ENCODE measurements at regions not wholly inside any gene's neighbourhood (a gene's known extent, or its start where the extent isn't known, plus 50 kb on each side); places are given as distances from the start of the nearest gene placed in this dataset.

DNA sequence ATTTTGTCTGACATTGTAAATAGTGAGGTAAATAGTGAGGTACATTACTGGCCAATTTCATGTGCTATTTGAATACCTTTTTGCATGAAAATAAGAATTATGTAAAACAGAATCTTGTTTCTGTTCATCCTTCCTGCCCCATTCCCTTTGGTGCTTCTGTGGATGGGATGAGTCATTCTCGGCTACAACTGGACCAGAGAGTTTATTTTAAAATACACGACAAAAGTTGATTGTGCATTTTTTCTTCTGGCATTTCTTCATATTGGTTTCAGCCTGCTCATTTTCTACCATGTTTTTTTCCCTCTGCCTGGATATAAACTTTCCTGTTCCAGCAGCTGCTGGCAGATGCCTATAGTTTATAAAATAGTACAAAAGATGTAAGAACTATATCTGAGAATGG, 107.5 kb downstream of the CYSLTR2 start:
- DNase-seq, result no peak

DNA sequence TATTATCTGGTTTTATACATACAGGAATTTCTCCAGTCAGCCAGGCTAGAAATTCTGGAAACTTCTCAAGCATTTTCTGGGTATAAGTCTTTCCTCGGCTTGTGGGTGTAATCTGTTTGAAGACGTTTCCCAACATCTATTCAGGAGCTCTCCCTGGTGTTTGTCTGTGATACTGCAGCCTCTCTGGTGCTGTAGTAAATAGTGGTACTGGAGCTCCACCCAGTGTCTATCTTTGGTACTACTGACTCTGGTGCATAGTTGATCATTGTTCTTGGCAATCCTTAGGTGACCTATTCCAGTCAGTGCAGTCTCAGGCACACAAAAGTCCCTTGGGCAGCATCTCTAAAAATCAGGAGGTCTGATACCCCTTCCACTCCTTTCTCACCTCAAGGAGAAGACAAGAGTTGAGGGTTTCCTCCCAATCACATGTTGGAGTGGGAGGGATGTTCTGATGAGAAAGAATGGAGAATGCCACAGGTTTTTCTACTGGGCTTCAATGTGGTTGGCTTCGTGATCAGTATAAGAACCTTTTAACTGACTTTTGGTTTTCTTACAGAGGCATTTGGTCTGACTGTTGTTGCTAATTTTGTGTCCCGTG, 115.5 kb downstream of the CYSLTR2 start:
- peak; percentile 20 for DNase-seq

DNA sequence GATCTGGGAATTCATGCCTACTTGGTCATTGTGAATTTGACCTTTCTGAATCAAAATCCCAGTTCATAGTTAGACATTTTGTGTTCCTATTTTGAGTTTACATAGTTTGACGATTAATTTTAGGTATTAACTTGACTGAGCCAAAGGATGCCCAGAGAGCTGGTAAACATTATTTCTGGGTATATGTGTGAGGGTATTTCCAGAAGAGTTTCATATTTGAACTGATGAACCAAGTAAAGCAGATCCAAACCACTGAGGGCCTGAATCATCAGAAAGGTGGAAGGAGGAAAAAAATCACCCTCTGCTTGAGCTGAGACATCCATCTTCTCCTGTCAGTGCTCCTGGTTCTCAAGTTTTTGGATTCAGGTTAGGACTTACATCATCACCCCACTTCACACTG, 116.6 kb downstream of the CYSLTR2 start:
- DNase-seq, result no peak

DNA sequence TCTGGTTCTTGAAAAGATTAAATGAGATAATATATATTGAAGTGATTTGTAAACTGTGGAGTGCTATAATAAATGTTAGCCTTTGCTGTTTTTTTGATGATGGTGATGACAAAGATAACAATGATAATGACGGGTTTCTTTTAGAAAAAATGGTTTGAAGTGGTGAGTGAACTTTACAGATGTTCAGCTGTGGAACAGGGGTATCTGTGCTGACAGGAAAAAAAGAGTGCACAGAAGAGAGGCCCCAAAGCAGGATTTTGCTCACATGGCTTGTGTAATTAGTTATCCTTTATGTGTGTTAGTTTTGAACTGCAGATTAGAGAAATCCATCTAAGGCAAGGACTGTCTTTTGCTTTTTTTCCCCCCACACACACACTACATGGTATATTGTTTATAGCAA, 119.2 kb downstream of the CYSLTR2 start:
- no peak for DNase-seq

DNA sequence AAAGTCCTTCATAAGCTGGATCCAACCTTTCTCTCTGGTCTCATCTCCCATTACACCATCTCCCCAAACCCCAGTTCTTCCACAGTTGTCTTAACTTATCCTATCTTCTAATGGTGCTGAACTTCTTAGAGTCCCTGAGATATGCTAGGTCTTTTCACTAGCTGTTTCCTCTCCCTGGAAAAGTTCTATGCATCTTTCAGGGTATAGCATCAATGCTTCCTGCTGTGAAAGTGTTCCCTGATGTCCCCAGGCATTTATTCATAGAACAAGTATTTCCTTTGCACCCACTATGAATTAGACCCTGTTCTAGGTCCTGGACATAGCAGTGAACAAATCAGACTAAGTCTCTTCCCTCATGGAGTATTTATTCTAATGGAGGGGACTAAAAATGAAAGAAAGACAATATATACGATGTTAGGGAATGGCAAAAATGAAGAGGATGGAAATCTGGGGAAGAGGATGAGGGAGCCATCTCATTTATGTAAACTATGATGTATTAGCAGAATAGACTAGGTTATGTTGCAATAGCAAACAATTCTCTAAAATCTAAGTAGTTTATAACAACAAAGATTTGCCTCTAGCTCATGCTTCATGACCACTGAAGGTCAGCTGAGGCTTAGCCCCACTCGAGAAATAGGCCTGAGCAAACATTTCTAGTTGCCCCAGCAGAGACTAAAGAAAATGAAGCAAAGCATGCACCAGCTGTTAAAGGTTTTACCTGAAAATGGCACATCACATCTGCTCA, 120.0 kb downstream of the CYSLTR2 start:
- no peak for DNase-seq

DNA sequence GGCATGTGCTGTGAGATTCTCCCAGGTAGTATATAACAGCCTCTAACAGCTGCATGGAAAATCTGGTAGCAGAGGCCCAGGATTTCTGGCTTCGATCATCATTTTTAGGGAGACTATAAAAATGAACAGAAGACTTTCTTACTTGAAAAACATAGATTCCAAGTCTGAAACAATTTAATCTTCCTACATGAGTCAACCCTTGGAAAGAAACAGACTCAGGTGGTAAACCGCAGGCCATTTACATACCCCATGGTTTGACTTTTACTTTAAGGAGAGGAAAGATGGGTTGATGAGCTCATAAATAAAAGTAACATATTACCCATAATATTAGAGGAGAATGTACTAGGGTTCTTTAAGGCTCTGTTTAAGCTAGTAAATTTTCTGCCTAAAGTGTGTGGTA, 121.6 kb downstream of the CYSLTR2 start:
- DNase-seq, result no peak

DNA sequence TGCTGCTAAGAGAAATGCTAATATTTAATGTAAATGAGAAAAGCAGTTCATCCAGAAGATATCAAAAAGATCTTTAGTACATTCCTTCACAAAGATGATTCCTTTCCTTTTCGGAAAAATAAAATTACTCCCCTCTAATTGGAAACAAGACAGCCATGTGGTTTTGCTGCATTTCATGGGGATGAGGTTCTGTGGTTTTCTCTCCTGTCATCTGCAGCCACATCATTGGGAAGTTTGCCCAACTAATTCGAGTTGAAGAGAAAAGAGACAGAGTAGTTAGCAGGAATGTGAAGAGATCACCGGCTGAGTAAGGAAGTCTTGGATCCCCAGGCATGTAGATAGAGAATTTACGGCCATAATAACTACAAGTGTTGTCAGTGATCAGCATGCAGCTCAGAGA, 122.1 kb downstream of the CYSLTR2 start:
- DNase-seq, result no peak

DNA sequence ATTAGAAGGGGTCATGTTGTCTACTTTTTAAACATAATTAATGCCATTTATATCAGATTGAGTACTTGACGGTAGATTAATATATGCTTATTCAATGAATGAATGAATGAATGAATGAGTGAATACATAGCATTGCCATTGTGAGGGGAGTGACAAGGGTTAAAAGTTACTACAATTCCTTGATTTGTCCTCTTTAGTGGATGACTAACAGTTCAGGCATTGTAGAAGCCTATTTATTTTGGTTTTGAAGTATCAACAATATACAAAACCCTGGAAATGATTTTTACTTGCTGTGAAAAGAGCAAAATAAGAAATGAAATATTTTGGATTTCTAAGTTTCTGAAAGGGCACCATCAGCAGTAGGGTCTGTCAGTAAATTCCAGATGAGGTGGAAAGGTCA, 122.7 kb downstream of the CYSLTR2 start:
- DNase-seq, result no peak

DNA sequence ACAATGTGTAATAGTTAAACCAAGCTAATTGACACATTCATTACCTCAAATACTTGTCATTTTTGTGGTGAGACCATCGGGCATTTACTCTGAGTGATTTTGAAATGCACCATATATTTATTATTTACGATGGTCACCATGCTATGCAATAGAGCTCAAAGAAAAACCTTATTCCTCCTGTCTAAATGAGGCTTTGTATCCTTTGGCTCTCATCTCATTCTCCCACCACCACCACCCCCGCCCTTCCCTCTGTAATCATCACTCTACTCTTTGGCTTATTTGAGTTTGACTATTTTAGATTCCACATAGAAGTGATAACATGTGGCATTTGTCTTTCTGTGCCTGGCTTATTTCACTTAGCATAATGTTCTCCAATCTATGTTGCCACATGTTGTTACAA, 124.9 kb downstream of the CYSLTR2 start:
- DNase-seq, result no peak

DNA sequence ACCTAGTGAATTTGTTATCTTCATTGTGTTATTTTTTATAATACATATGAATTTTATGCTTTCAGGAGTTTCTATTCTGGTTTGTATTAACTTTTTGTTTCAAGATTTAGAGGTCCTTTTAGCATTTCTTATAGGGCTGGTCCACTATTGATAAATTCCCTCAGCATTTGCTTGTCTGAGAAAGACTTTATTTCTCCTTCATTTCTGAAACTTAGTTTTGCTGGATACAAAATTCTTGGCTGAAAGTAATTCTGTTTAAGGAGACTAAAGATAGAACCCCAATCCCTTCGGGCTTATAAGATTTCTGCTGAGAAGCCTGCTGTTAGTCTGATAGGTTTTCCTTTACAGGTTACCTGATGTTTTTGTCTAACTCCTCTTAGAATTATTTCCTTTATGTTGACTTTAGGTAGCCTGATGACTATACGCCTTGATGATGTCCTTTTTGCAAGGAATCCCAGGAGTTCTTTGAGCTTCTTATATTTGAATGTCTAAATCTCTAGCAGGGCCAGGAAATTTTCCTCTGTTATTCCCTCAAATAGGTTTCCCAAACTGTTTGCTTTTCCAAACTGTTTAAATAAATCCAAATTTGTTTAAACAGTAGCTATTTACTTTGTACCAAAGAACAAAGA, 127.1 kb downstream of the CYSLTR2 start:
- DNase-seq, result no peak

DNA sequence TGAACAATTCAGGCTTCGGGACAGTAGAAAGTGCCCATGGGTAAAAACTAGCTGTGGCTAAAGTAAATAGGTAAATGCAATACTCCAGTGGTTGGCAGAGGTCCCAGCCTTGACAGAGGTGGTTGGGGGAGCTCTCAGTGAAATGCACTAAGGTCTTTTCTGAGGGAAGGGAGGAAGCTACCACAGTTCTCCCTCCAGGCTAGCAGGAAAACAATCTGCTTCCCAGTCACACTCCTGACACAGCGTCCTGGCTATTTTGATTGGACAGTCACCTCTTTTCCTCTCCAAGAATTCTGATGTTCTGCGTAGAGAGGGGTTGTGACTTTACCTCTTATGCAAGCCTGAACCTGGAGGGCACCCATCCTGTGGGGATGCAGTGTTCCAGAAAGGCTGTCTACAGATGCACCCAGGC, 128.7 kb downstream of the CYSLTR2 start:
- DNase-seq, result no peak

DNA sequence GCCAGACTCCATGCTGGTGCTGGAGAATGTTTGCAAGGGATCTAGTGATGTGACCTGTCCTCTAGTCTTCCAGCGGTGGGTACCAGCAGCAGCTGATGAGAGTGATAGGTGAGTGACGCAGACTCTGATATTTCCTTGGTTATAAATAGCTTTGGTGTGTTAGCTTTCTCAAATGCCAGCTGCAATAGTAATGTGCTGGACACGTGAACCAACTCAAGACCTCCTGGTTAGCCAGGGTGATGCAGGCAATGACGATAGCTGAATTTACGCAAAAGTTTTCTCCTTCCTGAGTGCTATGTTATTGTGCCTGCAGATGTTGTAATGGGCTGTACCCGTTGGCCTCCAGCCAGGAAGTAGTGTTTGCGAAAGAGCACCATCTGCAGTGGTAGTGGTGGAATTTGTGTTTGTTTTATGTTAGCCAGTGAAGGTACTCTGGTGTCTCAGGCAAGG, 129.5 kb downstream of the CYSLTR2 start:
- no peak for DNase-seq

DNA sequence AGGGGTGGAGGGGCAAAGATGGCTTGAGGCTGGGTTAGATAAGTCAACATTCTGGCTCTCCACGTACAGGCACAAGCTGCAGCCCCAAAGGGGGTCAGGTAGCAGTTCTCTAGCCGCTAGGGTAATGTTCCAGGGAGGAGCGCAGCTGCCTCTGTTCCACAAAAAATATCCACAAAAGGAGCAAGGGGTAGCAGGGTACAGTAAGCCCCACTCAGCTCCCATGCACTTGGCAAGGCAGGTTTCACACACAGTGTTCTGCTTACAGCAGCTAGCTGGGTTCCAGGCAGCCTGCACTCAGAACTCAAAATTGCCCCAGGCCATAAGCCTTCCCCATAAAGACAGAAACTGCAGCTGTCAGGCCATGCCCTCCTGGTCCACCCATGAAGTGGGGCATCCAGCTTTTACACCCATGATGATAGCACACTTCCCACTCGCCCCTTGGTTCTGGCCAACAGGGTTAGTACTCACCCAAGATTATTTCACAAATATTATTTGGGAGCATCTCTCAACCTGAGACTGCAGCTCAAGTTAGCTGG, 130.0 kb downstream of the CYSLTR2 start:
- no peak for DNase-seq

DNA sequence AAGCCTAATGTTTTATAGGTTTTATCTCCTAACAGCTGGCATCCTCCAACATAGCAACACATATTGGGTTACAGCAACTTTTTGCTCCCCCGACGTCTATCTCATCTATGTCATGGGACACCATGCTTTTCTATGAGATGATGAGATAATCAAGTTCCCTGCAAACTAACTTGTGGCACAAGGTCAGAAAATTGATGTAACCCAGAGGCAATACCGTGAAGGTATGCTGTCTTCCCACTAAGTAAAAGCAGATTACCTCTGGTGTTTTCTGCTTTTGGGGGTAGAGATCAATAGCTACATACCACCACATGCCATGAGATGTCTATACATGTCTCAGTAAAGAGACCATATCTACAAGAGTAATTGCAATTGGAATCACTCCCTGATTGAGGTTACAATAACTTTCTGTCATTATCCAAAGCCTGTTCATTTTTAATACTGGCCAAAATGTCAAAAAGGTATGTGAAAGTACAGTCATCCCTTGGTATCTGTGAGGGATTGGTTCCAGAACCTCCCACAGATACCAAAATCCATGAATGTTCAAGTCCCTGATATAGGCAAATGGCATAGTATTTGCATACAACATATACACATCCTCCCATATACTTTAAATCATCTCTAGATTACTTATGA, 131.3 kb downstream of the CYSLTR2 start:
- no peak for DNase-seq

DNA sequence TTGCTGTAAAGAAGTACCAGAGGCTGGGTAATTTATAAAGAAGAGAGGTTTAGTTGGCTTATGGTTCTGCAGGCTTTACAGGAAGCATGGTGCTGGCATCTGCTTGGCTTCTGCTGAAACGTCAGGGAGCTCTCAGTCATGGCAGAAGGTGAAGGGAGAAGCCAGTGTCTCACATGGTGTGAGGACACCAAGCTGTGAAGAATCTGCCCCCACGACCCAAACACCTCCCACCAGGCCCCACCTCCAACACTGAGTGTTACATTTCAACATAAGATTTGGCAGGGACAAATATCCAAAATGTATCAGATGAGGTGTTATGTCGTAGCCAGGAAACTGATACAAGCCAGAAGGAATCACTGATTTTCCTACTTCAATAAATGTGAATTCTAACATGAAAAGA, 136.5 kb downstream of the CYSLTR2 start:
- no peak for DNase-seq

DNA sequence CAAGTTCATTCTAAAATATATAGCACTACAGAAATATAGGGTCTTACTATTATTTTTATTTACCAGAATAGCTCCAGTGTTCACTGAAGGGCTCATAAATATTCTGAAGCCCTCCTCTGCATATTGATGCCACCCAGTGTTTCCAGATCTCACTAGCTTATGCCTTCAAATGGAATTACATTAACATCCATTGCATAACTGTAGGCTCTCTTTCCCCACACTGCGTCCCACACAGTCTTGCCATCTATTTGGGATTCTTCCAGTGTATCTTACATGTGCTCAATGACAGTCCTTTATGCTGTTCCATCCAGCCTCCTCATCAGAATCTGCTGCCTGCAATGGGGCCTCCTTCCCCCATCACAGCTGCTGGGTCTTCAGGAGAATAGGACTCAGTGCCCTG, 137.2 kb downstream of the CYSLTR2 start:
- DNase-seq, result no peak

DNA sequence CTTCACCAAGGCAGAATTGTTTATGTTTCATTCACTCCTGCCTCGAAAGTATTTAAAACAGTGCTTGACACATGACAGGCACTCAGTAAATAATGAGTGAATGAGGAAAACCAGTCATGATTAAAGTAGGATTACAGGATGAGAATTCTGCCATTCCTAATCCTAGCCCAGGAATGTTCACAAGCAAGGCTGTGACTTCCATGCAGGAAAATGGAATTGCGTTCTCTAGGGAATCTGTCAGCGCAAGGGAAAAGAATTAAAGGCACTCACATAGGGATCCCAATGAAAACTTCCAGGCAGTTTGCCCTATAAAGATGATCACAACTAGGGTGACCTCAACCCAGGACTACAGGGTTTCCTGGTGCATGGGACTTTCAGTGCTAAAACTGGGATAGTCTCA, 143.4 kb downstream of the CYSLTR2 start:
- DNase-seq, result no peak

DNA sequence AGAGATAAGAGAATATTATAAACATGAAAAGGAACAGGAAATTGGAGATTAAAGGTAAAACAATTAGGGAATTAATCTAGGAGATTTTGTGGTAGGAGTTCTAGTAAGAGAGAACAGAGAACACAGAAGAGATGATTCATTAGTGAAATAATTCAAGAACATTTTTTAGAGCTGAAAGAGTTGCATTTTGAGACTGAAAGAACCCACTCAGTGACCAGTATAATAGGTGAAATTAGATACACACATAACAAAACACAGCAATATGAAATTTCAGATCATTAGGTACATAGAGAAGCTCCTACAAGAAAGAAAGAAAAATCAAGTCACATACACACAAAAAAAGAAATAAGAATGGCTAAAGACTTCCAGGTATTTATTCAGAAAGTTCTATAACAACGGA, 144.0 kb downstream of the CYSLTR2 start:
- no peak for DNase-seq

DNA sequence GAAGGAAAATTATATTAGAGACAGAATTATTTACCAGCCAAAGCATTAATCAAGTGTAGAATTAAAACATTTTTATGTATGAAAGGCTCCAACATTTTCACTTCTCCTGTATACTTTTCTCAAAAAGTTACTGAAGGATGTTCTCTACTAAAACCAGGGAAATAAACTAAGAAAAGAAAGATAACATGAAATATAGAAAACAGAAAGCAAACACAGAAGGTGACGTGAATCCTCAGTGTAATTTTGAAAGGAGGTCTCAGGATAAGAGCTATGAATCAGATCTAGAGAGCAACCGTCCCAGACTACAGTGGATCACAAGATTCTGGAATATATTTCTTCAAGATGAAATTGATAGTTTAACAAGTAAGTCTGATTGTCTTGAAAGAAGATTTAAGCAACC, 144.5 kb downstream of the CYSLTR2 start:
- no peak for DNase-seq

DNA sequence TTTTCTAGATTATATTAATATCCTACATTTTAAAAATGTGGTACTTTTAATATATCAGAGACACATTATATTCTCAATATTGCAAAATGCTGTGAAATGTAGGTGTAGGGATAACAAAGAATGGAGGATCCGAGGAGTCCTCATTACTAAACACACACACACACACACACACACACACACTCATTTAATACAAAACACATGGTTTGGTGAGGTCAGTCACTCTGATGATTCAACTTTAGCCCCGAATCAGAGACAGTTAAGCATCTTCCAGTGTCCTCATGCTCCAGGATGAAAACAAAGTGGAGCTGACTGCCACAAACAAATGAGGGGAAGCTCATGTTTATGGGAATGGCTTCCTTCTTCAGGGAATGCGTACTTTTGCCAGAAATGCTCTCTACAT, 147.5 kb downstream of the CYSLTR2 start:
- no peak for DNase-seq

DNA sequence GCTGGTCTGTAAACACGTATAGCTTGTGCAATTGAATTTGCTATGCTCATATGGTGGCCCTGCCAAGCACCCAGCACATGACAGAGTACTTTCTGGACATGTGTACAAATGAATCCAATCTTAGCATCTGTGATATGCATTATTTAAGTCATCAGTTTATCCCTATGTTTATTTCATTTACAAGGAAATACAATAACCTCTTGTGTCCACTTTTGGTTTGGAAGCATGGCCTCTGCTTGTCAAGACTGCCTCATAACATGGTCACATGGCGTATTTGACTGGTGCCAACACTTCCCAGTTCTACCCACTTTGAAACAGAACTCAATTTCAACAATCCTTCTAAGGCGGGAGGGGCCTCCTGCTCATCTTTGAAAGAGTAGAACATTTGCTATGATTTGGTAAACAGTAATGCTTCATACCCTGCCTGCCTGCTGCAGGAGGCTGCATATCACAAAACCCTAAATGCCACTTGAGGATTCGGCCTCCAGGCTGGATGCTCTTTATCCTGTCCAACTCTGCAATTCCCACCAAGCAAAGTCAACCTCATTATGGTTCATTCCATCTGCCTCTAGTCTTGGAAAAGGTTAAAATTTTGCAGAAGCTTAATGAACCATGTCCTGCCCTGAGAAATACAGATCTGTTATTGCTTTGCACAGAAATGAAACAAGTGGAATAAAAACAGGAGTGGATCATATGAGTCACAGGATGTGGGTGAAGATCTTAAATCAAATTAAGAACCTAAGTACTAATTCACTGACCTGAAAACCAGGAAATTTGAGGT, 151.3 kb downstream of the CYSLTR2 start:
- no peak for DNase-seq

DNA sequence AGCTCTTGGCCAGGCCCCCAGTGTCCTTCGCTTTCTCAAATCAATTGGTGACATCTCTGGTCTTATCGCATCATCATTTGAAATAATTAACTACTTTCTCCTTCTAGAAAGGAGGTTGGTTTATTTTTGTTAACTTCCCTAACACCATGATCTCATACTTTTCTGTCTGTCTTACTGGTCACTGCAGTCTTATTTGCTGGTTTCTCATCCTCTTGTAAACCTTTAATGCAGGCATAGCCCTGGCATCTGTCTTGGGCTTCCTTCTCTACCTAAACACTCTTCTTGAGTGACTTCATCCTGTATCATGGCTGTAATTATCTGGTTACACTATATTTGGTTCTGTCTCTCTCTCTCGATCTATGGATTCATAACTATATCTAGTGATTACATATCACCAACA, 152.8 kb downstream of the CYSLTR2 start:
- DNase-seq, result no peak

DNA sequence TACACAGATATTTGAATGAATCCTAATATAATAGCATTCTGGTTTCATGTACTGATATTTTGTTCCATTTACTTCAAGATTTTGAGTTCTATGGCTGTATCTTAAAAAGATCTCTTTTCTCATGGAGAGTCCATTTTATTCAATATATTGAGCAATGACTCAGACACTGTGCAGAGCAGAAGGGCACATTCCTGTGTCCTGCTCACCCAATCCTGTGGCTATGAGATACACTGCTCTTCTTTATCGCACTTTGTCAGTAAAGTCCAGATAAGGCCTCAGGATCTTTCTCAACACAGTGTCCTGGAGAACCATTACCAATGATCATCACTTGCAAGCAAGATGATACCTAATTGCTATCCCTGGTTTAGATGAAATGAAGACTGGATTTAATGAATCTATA, 155.0 kb downstream of the CYSLTR2 start:
- DNase-seq, result no peak

Measured in NCI-H774 (cell line).